ENCODE measurements at regions not wholly inside any gene's neighbourhood (a gene's known extent, or its start where the extent isn't known, plus 50 kb on each side); places are given as distances from the start of the nearest gene placed in this dataset.

DNA sequence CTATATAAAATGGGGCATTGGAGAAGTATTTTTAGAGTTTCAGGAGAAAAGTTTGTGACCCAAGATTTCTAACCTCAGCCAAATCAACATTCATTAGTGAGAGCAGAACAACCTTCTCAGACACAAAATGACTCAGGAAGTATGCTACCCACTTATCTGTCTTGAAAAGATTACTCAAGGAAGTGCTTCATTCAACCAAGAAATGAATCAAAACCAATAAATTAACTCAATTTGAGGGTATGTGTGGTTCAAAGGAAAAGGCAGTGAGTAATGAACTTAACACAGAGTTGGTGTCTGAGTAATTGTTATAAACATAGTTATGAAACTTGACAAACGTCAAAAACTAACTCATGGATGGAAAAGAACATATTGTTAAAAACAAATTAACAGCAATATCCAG lies 227.6 kb downstream of the HAO1 start:
- BruUV-seq (replicated peaks): no TSS peak
- no peak for ATAC-seq (ENCODE audit: low read depth)
- Histone ChIP-seq H3K4ac (ENCODE audit: low read depth, low read length) (no peak overlapping the region), H3K4me1 (ENCODE audit: control insufficient read depth, insufficient read depth, low read length) (no peaks in the 10 kb centered on the region), H3K23ac (ENCODE audit: low read depth, low read length) (no peak overlapping the region), H3K79me1 (ENCODE audit: low read depth in 1 of 2, low read length in 2 of 2) (no peaks in the 10 kb centered on the region), H2AK5ac (ENCODE audit: low read depth, low read length) (no peak overlapping the region), H3K56ac (ENCODE audit: extremely low read depth, insufficient read depth, low read length) (no peak overlapping the region), H3K9ac (ENCODE audit: low read depth, low read length) (no peak overlapping the region), H2BK20ac (ENCODE audit: low read depth, low read length) (no peak overlapping the region), H4K5ac (ENCODE audit: low read depth, low read length) (no peak overlapping the region), H3K4me2 (ENCODE audit: low read depth, low read length) (no peak overlapping the region), H3K9me3 (ENCODE audit: control insufficient read depth, insufficient read depth, low read length) (no peaks in the 10 kb centered on the region), H2AK9ac (replicated peaks; ENCODE audit: low read depth, low read length, poor library complexity) (no peak overlapping the region), H2BK120ac (ENCODE audit: low read depth, low read length) (no peak overlapping the region), H4K91ac (ENCODE audit: insufficient read depth, low read depth, low read length) (no peak overlapping the region), H3K27me3 (ENCODE audit: control insufficient read depth, insufficient read depth, low read length) (no peaks in the 10 kb centered on the region; the same call in 1 of the 2 replicates), H3K14ac (replicated peaks; ENCODE audit: low read depth, low read length) (no peak overlapping the region), H3K18ac (ENCODE audit: low read depth, low read length) (no peak overlapping the region), H3K36me3 (ENCODE audit: control insufficient read depth, insufficient read depth, low read length) (no peaks in the 10 kb centered on the region), H3K27ac (ENCODE audit: insufficient read depth, low read length) (no peak overlapping the region), H3K4me3 (ENCODE audit: insufficient read depth, low read depth, low read length) (no peak overlapping the region), H2AFZ (replicated peaks; ENCODE audit: low read length, poor library complexity) (no peak overlapping the region), H2BK15ac (ENCODE audit: low read depth, low read length) (no peak overlapping the region), H2BK5ac (ENCODE audit: low read depth, low read length, poor library complexity, severe bottlenecking) (no peak overlapping the region), H3K9me1 (ENCODE audit: insufficient read depth, low read length) (no peaks in the 10 kb centered on the region), H4K8ac (ENCODE audit: low read depth in 2 of 2, low read length in 2 of 2) (no peak overlapping the region), H4K20me1 (ENCODE audit: insufficient read depth, low read length) (no peaks in the 10 kb centered on the region)
- dilution Hi-C loops (cut with HindIII; ENCODE audit: low sequenced_read_pairs, unreplicated experiment): no loop called here
- TF ChIP-seq FOS (IDR thresholded peaks at IDR 0.05; ENCODE audit: low read depth, low read length) (no peak), NFE2L2 (IDR thresholded peaks at IDR 0.05; ENCODE audit: low read depth, low read length) (no peak), USF2 (IDR thresholded peaks at IDR 0.05; ENCODE audit: low read depth, low read length) (no peak), MXI1 (IDR thresholded peaks at IDR 0.05; ENCODE audit: borderline replicate concordance, low read depth, low read length) (no peak)
- in situ Hi-C loops (cut with MboI; ENCODE audit: low sequenced_read_pairs): no loop called here
- ChIA-PET POLR2A (ENCODE audit: unreplicated experiment) (no interaction called here), CTCF (no interaction called here)
- WGBS, 2 experiments (ENCODE audit: extremely low coverage in 2 of 2, insufficient read length in 1 of 2): no CpG with 5 or more reads among the region's 1 CpG
- no peak for DNase-seq
- intact Hi-C loops (cut with micrococcal nuclease): no loop called here
